Fibroblast of skin of left quadriceps (primary cell): ENCODE measurements at regions not wholly inside any gene's neighbourhood (a gene's known extent, or its start where the extent isn't known, plus 50 kb on each side); places are given as distances from the start of the nearest gene placed in this dataset.
A peak's percentile ranks its signal among the peaks of the same experiment; 100 is the strongest.

Experiments
- DNase-seq, 2 experiments: peaks; one replicate each; pipeline ENCODE4 v3.0.0-alpha.2; 2013; ENCODE audit warnings: low read depth in 2 of 2

DNA sequence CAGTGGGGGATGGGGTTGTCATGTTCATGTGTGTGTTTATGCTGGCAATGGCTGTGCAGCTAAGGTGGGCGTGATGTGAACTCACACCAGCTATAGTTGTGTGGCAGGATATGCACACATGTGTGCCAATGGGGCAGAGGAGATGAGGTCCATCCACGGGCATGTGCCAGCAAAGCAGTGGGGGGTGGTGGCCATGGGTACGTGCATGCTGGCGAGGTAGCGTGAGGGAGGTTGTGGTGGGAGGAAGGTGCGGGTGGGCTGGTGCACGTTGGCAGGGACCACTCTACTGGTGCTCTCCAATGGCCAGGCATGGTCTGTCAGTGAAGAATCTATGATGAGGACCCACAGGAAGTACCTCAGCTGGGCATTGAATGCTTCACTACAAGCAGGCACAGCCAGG is 567.5 kb upstream of the SORCS1 start:
- DNase-seq: no peak

DNA sequence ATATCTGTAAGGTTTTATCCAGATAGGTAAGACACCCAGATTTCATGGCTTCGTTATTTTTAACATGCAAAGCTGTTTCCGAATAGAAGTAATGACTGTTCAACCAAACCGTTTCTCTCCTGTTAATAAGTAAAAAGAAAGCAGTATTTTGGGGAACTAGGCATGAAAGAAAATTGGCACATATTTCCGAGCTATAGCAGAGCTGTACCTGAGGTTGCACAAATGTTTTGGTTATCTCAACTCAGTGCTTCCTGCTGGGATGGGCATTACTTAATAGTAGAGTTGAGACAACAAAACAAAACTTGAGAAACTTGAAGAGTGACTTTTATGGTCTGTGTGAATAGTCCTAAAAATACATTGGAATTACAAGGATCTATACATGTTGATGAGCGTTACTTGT is 564.3 kb upstream of the SORCS1 start:
- no peak for DNase-seq

DNA sequence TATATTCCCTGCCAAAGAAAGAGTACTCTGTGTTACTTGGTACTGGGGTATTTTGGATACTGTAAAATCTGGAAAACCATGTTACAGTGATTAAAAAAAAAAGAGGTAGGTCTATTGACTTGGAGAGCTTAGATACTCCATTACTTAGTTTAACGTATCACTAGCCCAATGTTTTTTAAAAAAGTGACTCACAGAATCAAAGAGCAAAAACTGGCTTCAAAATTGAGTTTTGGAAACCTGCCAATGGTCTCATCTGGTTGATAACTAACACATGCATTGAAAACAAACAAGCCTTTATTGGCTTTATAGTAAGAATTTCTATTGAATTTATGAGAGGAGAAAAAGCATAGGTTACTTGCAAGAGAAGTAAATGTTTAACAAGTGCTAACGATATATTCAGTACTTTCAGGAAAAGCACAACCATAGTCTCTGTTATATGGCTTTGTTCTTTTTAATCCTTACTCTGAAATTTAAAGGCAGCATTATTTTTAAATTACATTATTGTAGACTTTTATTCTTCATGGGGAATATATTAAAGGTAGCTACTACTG is 563.3 kb upstream of the SORCS1 start:
- DNase-seq: peak; percentile 34 to 37

DNA sequence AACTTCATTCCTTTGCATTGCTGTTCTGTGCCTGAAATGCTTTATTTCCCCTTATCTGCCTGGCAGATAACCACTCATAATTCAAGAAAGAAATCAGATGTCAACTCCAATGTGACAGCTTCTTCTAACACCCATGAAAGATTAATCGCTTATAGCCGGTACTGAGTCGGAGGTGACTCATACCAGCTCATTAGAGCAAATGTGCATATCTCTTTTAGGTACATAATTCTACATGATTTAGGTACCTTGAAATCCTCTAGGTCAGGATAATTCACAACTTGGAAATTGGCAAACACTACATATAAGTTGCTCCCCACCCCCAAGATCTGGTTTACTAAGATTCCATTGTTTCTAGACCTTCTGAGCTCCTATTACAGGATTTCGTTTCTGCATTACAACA is 554.4 kb upstream of the SORCS1 start:
- DNase-seq: no peak

DNA sequence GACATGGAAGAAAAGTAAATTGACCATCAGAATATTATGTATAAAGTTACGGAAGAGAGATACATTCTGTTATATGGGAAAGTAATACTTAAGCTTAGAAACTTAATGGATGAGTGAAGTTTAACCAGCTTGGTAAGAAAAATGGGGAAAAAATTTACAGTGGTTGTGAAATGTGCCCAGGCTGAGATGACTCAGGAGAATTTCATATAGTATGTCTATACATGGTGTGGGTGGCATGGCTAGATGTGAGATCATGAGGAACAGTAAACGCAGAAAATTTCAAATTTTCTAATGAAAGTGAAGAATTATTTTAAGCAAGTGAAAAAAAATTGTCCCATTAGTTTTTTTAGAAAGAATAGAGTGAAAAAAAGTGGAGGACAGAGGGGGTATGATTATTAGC is 552.5 kb upstream of the SORCS1 start:
- no peak for DNase-seq

DNA sequence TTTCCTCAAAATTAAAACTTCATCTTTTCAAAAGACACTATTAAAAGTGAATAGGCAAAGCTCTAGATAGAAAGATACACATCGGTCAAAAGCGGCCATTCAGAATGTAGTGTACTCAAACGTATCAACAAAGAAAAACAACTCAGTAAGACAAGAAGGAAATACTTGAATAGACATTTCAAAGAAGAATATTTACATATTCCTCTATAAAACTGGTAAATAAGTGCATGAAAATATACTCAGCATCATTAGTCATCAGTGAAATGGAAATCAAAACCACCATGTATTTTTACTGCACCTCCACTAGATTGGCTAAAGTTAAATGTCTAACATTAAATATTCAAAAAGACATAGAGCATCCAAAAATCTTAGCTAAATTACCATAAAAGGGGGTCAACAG is 551.1 kb upstream of the SORCS1 start:
- no peak for DNase-seq

DNA sequence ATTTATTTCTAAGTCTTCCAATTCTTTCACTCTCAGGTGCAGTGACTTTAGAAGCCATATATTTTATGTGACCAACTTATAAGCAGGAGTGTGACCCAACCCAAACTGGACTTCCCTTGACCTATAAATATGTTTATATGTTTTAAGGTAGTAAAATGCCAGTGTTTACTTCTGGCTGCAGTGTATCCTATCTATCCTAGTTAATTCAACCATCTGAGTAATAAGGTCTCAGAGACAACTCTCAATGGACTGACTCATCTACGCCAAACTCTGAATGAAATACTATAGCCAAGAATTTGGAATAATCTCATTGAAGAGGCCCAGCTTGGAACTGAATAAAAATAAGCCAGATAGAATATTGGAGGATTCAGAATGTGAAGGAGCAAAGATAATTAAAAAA is 544.5 kb upstream of the SORCS1 start:
- no peak for DNase-seq

DNA sequence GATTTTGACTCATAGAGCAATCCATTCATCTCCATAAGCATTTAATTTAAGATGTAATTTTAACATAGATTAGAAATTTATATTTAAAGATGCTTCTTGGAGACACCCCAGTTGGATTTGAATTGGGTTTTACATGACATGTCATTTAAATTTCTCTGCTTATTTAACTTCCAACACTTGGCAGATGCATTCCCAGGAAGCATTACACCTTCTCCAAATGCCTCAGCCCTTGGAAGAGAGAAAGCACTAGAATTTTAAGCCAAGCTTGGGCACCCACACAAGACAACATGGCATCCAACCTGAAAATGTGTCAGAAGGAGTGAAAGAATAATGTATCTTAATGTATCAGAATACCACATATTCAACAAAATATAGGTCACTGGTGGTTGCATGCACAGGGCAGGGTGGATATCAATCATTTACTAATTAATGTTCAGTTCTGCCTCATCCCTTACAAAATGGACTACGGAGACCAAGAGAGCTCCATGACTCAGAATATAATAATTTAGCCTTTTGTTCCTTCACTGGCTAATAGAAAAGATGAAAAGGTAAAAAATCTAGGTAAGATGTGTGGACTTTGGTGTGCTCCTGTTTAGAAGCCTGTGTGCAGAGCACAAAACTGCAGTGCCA is 541.7 kb upstream of the SORCS1 start:
- DNase-seq: no peak

DNA sequence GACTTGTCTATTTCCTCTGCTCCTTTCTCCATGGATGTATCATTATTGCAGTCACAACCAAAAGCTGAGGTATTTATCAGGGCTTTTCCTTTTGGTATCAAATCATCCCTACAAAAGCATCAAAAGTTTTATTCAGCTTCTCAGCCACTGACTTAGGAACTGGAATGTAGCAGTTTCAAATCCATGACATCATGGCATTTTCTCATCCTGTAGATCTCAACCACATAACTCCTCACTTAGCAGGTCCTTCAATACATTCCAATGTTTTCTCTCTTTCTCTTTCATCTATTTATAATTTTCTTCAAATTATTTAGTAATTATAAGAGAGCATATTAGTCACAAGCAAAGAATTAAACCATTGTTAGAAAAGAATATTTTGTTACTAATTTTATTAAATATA is 537.4 kb upstream of the SORCS1 start:
- DNase-seq: no peak

DNA sequence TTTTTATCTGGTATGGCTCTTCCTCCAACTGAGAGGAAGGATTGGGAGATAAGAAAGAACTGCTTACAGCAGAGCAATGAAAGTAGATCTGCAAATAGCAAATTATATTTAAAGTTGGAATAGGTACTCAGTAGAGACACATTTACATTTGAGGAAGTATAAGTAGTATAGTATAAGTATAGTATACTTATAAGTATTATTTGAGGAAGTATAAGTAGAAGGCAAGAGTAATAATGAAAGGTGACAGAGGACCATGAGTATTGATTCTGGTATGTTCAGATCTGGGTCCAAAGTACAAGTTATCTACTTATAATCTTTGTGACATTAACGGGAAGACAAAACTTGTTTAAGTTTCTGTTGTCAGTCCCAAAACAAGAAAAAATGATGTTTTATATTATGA is 527.6 kb upstream of the SORCS1 start:
- DNase-seq: no peak

DNA sequence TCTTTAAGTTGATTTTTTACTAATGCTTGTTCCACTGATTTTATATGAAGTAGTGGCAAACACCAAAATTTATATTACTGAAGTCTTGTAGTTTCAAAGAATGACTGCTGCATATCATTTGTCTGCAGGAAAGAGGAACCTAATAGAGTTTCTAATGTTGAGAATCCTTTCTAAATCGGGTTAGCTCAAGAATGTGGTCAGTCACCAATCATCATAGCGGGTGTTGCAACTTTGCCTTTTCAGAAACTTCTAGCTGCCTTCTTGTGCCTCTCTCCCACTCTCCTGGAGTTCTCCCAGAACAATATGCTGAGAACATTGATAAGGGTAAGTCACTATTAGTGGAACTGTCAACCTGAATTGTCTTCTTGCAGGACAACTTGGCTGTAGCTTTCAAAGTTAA is 524.8 kb upstream of the SORCS1 start:
- DNase-seq: no peak

DNA sequence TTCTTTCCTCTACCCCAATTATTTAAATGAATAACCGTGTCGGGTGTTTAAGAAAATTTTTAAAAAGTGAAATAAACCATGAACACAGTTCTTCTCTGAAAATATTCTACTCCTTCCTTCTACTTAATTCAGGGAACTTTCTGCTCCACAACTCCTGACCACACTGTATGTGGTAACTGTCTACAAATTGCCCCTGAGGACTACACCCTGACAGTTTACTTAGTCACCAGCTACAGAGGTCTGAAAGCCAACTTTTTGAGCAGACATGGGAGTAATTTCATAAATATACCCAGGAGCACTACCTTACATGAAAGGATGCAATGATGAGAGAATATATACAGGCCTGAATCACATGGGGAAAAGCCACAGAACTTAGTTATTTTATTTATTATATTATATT is 523.2 kb upstream of the SORCS1 start:
- no peak for DNase-seq

DNA sequence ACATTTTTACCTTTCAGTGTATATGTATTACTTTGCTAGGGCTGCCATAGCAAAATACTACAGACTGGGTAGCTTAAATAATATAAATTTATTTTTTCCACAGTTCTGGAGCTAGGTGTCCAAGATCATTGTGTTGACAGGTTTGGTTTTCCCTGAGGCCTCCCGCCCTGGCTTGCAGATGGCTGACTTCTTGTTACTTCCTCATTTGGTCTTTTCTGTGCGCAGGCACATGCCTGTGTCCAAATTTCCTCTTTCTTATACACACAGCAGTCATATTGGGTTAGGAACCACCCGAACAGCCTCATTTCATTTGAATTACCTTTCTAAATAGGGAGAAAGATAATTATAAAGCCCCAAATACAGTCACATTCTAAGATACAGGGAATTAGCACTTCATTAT is 521.6 kb upstream of the SORCS1 start:
- no peak for DNase-seq

DNA sequence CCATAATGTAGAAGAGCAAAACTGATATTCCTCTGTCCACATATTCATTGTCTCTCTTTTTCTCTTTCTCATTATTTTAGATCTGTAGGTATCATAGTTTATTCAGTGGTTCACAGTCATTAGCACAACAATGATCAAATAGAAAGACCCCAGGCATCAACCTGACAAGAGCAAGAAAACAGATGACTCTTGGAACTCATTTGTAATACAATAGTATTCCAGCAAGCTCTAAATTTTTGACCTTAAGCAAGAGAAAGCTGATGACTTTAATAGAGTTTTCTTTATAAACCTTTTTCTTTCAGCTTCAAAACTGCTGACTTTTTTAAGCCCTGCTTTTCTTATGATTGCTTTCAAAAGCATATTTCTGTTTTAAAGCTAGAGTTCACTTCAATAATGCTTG is 507.5 kb upstream of the SORCS1 start:
- no peak for DNase-seq

DNA sequence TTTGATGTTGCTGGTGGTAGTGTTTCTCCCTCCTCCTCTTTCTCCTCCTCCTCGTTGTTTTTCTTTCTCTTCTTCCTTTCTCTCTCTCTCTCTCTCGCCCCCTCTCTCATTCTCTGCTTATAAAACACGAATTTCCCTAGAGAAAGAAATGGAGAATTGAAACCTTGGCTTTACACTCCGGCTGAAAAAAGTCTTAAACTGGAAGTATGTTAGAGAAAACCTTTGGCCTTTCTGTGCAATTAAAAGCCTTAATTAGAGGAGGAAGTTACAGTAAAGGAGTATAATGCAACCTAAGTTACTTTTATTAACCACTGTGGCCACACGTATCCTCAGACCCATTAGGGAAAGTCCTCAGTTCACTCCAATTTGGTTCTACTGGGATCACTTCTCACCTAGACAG is 501.7 kb upstream of the SORCS1 start:
- no peak for DNase-seq

DNA sequence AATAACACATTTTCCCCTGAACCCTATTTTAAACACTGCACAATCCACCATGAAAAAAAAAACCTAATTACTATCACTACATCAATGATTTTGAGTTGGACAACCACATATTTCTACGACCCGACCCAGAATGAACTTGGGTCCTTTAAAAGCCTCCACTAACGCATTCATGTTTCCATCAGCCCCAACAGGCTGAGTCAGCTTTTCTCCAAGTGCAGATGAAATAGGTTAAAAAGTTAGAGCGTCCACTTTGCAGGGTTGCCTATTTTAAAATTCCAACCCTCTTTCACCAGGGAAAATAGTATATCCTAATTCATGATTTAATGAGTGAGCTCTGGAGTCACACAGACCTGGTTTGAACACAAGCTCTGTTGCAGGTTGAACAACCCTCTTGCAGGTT is 501.0 kb upstream of the SORCS1 start:
- no peak for DNase-seq

DNA sequence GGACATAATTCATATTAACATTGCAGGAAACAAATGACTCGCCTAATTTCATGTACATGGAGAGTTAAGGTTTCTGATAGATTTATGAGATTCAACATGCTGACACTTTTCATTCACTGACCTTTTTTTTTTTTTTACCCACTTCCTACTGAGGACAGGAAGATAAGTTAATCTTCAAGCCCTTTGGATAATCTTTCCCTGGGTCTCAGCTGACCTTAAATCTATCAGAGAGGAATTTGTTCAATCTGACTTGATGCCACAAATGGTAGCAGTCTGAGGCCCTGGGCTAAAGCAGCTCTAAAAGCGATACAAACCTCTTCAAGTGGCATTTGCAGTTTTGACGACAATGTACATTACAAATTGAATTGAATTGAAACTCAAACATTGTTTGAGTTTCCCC is 493.3 kb upstream of the SORCS1 start:
- DNase-seq: no peak

DNA sequence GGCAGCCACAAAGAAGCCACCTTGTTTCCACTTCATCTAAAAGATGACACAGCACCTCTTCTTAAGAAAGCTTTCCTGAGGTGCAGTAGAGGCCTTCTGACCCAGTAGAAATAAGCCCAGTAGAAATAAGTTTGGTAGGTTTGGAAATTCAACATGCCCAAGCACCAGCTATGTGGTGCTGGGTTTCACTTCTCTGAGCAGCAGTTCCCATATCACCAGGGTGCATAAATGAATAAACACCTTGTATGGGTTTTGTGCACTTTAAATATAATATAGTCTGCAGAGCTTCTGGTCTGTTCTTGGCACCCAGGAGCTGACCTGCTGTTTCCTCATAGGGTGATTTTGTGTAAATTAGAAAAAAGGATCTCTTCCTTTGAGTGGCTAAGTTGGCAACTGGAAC is 492.4 kb upstream of the SORCS1 start:
- DNase-seq: no peak

DNA sequence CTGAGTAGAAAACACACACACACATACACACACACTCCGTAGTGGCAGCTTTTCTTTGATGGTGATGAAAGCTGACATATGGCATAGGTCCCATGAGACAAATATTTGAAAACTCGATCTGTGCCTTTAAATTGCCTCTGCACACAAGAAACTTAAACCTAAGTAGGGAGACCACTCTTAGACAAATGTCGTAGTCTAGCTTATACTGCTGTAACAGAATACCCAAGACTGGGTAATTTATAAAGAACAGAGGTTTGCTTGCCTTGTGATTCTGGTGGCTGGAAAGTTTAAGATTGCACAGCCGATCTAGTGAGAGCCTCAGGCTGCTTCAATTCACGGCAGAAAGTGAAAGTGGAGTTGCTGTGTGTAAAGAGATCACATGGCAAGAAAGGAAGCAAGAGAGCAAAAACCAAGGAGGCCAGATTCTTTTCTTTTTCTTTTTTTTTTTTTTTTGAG is 489.4 kb upstream of the SORCS1 start:
- DNase-seq: peak; percentile 9 to 10

DNA sequence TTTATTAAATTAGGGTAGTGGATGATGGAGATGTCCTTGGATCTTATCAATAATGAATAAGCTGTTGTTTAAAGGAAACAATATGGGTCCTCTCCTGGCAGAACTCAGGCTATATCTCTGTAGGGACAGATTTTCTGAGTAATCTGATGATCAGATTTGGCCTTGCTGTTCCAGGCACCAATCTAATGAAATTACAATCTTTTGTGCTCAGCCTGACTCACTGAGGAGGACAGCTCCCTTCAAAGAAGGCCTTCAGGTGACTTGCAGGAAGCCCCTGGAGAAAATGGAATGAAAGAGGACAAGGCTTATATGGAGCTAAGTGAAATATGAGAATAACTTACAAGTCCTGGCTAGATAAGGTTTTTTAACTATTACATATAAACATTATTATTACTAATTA is 486.4 kb upstream of the SORCS1 start:
- no peak for DNase-seq

DNA sequence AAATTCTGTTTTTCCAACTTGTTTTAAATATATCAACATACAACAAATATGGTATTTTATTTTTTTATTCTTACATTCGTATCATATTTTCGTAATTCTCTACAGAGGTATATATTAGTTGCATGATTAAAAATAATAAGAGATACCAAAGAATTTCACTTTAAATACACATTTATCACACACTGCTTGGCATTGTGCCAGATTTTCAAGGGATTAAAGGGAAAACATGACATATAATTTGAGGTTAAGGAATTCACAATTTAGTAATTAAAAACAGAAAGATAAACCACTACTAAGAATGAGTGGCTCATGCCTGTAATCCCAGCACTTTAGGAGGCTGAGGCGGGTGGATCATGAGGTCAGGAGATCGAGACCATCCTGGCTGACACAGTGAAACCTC is 484.7 kb upstream of the SORCS1 start:
- DNase-seq: no peak

DNA sequence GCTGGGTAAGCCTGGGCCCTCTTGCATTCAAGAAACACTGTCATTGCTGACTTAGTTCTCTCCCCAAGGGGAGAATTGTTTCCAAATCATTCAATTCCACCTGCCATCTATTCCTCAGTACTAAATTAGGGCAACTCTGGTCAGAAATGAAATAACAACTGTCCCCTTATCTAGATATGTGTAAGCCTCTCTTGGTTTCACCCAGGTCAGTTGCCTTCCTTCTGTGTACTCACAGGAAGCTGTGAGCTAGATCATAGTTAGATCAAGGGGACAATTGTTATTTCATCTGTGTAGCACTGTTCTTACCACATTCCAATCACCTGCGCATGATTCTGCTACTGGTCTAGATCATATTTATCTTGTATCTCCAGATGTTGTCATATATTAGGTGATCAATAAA is 483.0 kb upstream of the SORCS1 start:
- no peak for DNase-seq

DNA sequence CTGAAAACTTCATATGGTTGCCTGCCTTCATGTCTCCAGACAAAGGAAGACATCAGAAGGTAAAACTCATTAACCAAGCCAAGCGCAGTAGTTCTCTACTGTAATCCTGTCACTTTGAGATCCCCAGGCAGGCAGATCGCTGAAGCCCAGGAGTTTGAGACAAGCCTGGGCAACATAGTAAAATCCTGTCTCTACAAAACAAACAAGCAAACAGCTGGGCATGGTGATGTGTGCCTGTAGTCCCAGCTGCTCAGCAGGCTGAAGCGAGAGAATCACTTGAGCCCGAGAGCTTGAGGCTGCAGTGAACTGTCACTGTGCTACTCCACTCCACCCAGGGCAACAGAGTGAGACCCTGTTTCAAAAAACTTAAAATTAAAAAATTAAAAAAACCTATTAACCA is 467.4 kb upstream of the SORCS1 start:
- DNase-seq: no peak

DNA sequence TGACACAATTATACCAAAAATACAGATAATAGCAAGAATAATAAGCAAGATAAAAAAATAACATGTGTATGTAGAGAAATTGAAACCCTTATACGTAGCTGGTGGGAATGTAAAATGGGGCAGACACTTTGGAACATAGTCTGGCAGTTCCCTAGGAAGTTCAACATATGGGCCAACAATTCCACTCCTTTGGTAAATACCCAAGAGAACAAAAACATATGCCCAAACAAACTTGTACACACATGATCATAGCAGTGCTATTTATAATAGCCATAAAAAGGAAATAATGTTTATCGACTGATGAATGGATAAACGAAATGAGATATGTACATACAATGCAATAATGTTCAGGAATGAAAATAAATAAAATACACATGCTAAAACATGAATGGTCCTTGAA is 462.4 kb upstream of the SORCS1 start:
- DNase-seq: no peak
